ENCODE measurements at regions not wholly inside any gene's neighbourhood (a gene's known extent, or its start where the extent isn't known, plus 50 kb on each side); places are given as distances from the start of the nearest gene placed in this dataset.

- Histone ChIP-seq H3K27ac (ENCODE audit: low read length) (no peak overlapping the region), H3K36me3 (ENCODE audit: control insufficient read depth in 2 of 2, insufficient read depth in 2 of 2, low read length in 2 of 2) (no peaks in the 10 kb centered on the region), H3K9me3 (ENCODE audit: control insufficient read depth in 2 of 2, low read length in 2 of 2) (peaks cover 0 to 11% of the 10 kb centered on the region in 2 donors), H3K9ac (ENCODE audit: low read length in 2 of 2) (no peak overlapping the region), H3K4me1 (ENCODE audit: control insufficient read depth, insufficient read depth, low read length) (no peaks in the 10 kb centered on the region), H3K27me3 (ENCODE audit: control insufficient read depth in 1 of 2, insufficient read depth in 2 of 2, low read length in 2 of 2) (peaks cover 0 to 2% of the 10 kb centered on the region in 2 donors), H3K4me3 (ENCODE audit: low read length in 2 of 2) (no peak overlapping the region)
These were observed 1503.9 kb downstream of the BRD1 start for GRCh38 chr22:48323746-48324145.

- H3K36me3 ChIP-seq (ENCODE audit: control insufficient read depth in 2 of 2, insufficient read depth in 2 of 2, low read length in 2 of 2) = no peaks in the 10 kb centered on the region
- H3K4me1 ChIP-seq (ENCODE audit: control insufficient read depth, insufficient read depth, low read length) = no peaks in the 10 kb centered on the region
- no peak overlapping the region for H3K27ac ChIP-seq (ENCODE audit: low read length)
- H3K9ac ChIP-seq (ENCODE audit: low read length in 2 of 2) = no peak overlapping the region
- H3K27me3 ChIP-seq (ENCODE audit: control insufficient read depth in 1 of 2, insufficient read depth in 2 of 2, low read length in 2 of 2) = peaks cover 0 to 3% of the 10 kb centered on the region in 2 donors
- no peak overlapping the region for H3K4me3 ChIP-seq (ENCODE audit: low read length in 2 of 2)
- H3K9me3 ChIP-seq (ENCODE audit: control insufficient read depth in 2 of 2, low read length in 2 of 2) = peaks cover 0 to 8% of the 10 kb centered on the region in 2 donors
These were observed 1504.8 kb downstream of the BRD1 start for GRCh38 chr22:48322907-48323306.

- no peak overlapping the region for H3K9ac ChIP-seq (ENCODE audit: low read length in 2 of 2)
These were observed 1505.6 kb downstream of the BRD1 start for GRCh38 chr22:48321986-48322545.

GRCh38 chr22:48320683-48321451 lies 1506.8 kb downstream of the BRD1 start:
- Histone ChIP-seq H3K9ac (ENCODE audit: low read length in 2 of 2) (no peak overlapping the region), H3K27ac (ENCODE audit: low read length) (no peak overlapping the region), H3K9me3 (ENCODE audit: control insufficient read depth in 2 of 2, low read length in 2 of 2) (peaks cover 0 to 8% of the 10 kb centered on the region in 2 donors), H3K4me3 (ENCODE audit: low read length in 2 of 2) (no peak overlapping the region), H3K27me3 (ENCODE audit: control insufficient read depth in 1 of 2, insufficient read depth in 2 of 2, low read length in 2 of 2) (peaks cover 0 to 3% of the 10 kb centered on the region in 2 donors), H3K36me3 (ENCODE audit: control insufficient read depth in 2 of 2, insufficient read depth in 2 of 2, low read length in 2 of 2) (no peaks in the 10 kb centered on the region), H3K4me1 (ENCODE audit: control insufficient read depth, insufficient read depth, low read length) (no peaks in the 10 kb centered on the region)

More at GRCh38 chr22:48321986-48322545, 1505.6 kb downstream of the BRD1 start:
- Histone ChIP-seq H3K36me3 (ENCODE audit: control insufficient read depth in 2 of 2, insufficient read depth in 2 of 2, low read length in 2 of 2) (no peaks in the 10 kb centered on the region), H3K9me3 (ENCODE audit: control insufficient read depth in 2 of 2, low read length in 2 of 2) (peaks cover 0 to 8% of the 10 kb centered on the region in 2 donors), H3K27me3 (ENCODE audit: control insufficient read depth in 1 of 2, insufficient read depth in 2 of 2, low read length in 2 of 2) (peaks cover 0 to 3% of the 10 kb centered on the region in 2 donors), H3K27ac (ENCODE audit: low read length) (no peak overlapping the region), H3K4me1 (ENCODE audit: control insufficient read depth, insufficient read depth, low read length) (no peaks in the 10 kb centered on the region), H3K4me3 (ENCODE audit: low read length in 2 of 2) (no peak overlapping the region)

DNA sequence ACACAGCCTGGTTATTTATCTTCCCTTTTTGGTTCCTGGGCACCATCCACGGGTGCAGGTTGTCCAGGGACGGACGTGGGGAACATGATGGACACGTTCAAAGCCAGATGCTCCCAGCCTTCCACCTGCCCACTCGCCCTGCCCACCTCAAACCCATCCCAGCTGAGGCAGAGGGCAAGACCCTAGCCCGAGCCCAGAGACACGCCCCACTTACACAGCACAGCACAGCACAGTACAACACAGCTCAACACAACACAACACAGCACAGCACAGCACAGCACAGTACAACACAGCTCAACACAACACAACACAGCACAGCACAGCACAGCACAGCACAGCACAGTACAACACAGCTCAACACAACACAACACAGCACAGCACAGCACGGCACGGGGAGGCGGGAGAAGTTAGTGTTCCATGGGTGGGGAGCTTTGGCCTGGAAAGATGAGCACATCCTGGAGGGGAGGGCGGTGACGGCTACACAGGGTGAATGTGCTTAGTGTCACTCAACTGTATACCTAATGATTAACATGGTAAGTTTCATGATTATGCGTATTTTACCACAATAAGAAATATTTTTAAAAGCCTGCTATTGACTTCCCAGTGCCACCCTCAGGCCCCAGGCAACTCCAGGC lies 1507.5 kb downstream of the BRD1 start:
- Histone ChIP-seq H3K9ac (ENCODE audit: low read length in 2 of 2) (no peak overlapping the region), H3K27me3 (ENCODE audit: control insufficient read depth in 1 of 2, insufficient read depth in 2 of 2, low read length in 2 of 2) (peaks cover 0 to 3% of the 10 kb centered on the region in 2 donors), H3K4me3 (ENCODE audit: low read length in 2 of 2) (no peak overlapping the region), H3K9me3 (ENCODE audit: control insufficient read depth in 2 of 2, low read length in 2 of 2) (peaks cover 0 to 5% of the 10 kb centered on the region in 2 donors), H3K4me1 (ENCODE audit: control insufficient read depth, insufficient read depth, low read length) (no peaks in the 10 kb centered on the region), H3K36me3 (ENCODE audit: control insufficient read depth in 2 of 2, insufficient read depth in 2 of 2, low read length in 2 of 2) (no peaks in the 10 kb centered on the region), H3K27ac (ENCODE audit: low read length) (no peak overlapping the region)

DNA sequence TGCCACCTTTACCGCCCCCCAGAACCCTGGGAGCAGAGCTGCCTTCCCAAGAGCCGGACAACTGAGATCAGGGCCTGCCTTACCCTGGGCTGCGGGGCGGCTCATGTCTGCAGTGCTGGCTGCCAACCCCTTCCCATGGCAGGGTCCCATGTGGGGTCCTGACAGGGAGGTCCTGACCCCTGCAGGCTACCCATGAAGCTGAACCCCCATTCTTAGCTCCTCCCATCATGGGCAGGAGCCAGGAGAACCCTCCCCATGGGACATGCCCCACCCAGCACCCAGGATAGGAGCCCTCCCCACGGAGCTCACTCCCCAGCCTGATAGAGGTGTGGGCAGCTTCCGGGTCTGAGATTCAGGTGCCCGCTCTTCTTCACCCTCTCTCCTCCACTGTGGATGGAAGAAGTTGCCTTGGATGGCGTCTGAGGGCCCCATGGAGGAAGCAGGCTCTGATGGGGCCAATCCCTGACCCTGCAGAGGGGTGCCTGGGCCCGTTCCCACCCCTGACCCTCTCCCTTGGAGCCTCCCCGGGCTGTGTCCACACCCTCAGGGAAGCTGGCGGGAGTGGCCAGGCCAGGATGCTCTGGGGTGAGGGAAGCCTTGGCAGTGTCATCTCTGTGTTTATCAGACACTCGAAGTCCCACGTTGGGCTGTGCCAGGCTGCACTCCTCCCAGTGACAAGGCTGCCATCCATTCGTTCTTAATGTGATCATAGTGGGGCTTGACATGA lies 1508.2 kb downstream of the BRD1 start:
- Histone ChIP-seq H3K27me3 (ENCODE audit: control insufficient read depth in 1 of 2, insufficient read depth in 2 of 2, low read length in 2 of 2) (peaks cover 0 to 3% of the 10 kb centered on the region in 2 donors), H3K9me3 (ENCODE audit: control insufficient read depth in 2 of 2, low read length in 2 of 2) (no peaks in the 10 kb centered on the region), H3K4me3 (ENCODE audit: low read length in 2 of 2) (no peak overlapping the region), H3K27ac (ENCODE audit: low read length) (no peak overlapping the region), H3K36me3 (ENCODE audit: control insufficient read depth in 2 of 2, insufficient read depth in 2 of 2, low read length in 2 of 2) (no peaks in the 10 kb centered on the region), H3K4me1 (ENCODE audit: control insufficient read depth, insufficient read depth, low read length) (no peaks in the 10 kb centered on the region), H3K9ac (ENCODE audit: low read length in 2 of 2) (no peak overlapping the region)

DNA sequence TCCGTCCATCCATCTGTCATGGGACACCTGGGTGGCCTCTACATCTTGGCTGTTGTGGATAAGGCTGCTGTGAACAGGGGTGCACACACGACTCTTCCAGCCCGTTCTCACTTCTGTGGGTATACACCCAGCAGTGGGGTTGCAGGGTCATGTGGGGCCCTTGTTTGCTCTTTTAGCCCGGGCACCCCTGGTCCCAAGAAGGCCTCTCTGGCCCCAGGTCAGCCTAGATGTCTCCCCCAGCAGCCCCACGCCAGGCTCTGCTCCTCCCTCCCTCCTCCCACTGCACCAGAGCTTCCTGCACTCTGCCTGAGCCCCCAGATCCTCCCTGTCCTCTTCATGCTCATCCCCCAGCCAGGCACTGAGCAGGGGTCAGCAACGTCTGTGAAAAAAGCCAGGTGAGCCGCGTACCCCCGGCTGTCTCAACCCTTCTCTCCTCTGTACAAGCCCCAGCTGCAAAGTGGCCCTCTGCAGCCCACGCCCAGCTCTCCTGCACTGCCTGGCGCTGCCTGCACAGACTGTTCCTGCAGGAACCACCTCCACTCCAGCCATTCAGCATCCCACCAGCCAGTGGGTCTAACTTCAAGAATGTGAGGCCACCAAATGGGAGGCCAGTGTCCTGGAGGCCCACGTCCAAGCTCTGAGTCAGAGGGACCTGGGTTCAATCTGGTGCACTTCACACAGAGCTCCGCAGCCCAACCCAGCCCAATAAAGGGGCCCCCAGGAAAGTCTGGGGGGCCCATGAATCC lies 1508.9 kb downstream of the BRD1 start:
- no peaks in the 10 kb centered on the region for H3K4me1 ChIP-seq (ENCODE audit: control insufficient read depth, insufficient read depth, low read length)
- H3K9me3 ChIP-seq (ENCODE audit: control insufficient read depth in 2 of 2, low read length in 2 of 2) = no peaks in the 10 kb centered on the region
- no peak overlapping the region for H3K4me3 ChIP-seq (ENCODE audit: low read length in 2 of 2)
- H3K9ac ChIP-seq (ENCODE audit: low read length in 2 of 2) = no peak overlapping the region
- peaks cover 0 to 3% of the 10 kb centered on the region in 2 donors for H3K27me3 ChIP-seq (ENCODE audit: control insufficient read depth in 1 of 2, insufficient read depth in 2 of 2, low read length in 2 of 2)
- H3K36me3 ChIP-seq (ENCODE audit: control insufficient read depth in 2 of 2, insufficient read depth in 2 of 2, low read length in 2 of 2) = no peaks in the 10 kb centered on the region
- no peak overlapping the region for H3K27ac ChIP-seq (ENCODE audit: low read length)

- Histone ChIP-seq H3K4me1 (ENCODE audit: control insufficient read depth, insufficient read depth, low read length) (no peaks in the 10 kb centered on the region), H3K4me3 (ENCODE audit: low read length in 2 of 2) (no peak overlapping the region), H3K27me3 (ENCODE audit: control insufficient read depth in 1 of 2, insufficient read depth in 2 of 2, low read length in 2 of 2) (peaks cover 0 to 3% of the 10 kb centered on the region in 2 donors), H3K27ac (ENCODE audit: low read length) (no peak overlapping the region), H3K9ac (ENCODE audit: low read length in 2 of 2) (no peak overlapping the region), H3K9me3 (ENCODE audit: control insufficient read depth in 2 of 2, low read length in 2 of 2) (no peaks in the 10 kb centered on the region), H3K36me3 (ENCODE audit: control insufficient read depth in 2 of 2, insufficient read depth in 2 of 2, low read length in 2 of 2) (no peaks in the 10 kb centered on the region)
These were observed 1509.5 kb downstream of the BRD1 start for GRCh38 chr22:48318173-48318572.

- no peak overlapping the region for H3K27ac ChIP-seq (ENCODE audit: low read length)
These were observed 1511.1 kb downstream of the BRD1 start for GRCh38 chr22:48316257-48317250.

More at GRCh38 chr22:48316257-48317250, 1511.1 kb downstream of the BRD1 start:
- H3K27me3 ChIP-seq (ENCODE audit: control insufficient read depth in 1 of 2, insufficient read depth in 2 of 2, low read length in 2 of 2) = peaks cover 0 to 3% of the 10 kb centered on the region in 2 donors
- H3K9ac ChIP-seq (ENCODE audit: low read length in 2 of 2) = no peak overlapping the region
- peaks cover 0 to 7% of the 10 kb centered on the region in 2 donors for H3K9me3 ChIP-seq (ENCODE audit: control insufficient read depth in 2 of 2, low read length in 2 of 2)
- H3K36me3 ChIP-seq (ENCODE audit: control insufficient read depth in 2 of 2, insufficient read depth in 2 of 2, low read length in 2 of 2) = no peaks in the 10 kb centered on the region
- no peak overlapping the region for H3K4me3 ChIP-seq (ENCODE audit: low read length in 2 of 2)
- H3K4me1 ChIP-seq (ENCODE audit: control insufficient read depth, insufficient read depth, low read length) = no peaks in the 10 kb centered on the region

All from stomach smooth muscle (tissue), 2 donors.